HEK293T (cell line): ENCODE measurements at regions not wholly inside any gene's neighbourhood (a gene's known extent, or its start where the extent isn't known, plus 50 kb on each side); places are given as distances from the start of the nearest gene placed in this dataset.

ENCODE experiments used
- CTCF ChIA-PET: fragments of 350-600 bp; formaldehyde crosslinking; extraction: SDS; loops from one replicate; lab custom pipeline; 2021; ENCODE audit warnings: antibody characterized with exemption, inconsistent platforms; lab: Yijun Ruan, JAX
- POLR2A ChIA-PET: fragments of 350-600 bp; formaldehyde crosslinking; extraction: SDS; loops from one replicate; lab custom pipeline; 2020; ENCODE audit warnings: antibody characterized with exemption, inconsistent platforms; lab: Yijun Ruan, JAX
- DNase-seq: peaks from one replicate; pipeline ENCODE4 v3.0.0; 2012; ENCODE audit warnings: mixed read lengths; ENCODE audit errors: extremely low spot score
- ARNT ChIP-seq: fragments of 450-650 bp; IDR thresholded peaks from 2 replicates; pipeline ENCODE4 v1.6.1; 2017; ENCODE audit warnings: mild to moderate bottlenecking
- BHLHE40 ChIP-seq: fragments of 450-650 bp; IDR thresholded peaks from 2 replicates; pipeline ENCODE4 v1.6.1; 2016; ENCODE audit warnings: mild to moderate bottlenecking, moderate library complexity, borderline replicate concordance
- CTBP1 ChIP-seq: fragments of 450-650 bp; IDR thresholded peaks from 2 replicates; pipeline ENCODE4 v1.6.1; 2016; ENCODE audit warnings: borderline replicate concordance
- ELF4 ChIP-seq: fragments of 450-650 bp; IDR thresholded peaks from 2 replicates; pipeline ENCODE4 v1.6.1; 2017; ENCODE audit warnings: antibody characterized with exemption
- FOXA1 ChIP-seq: fragments of 450-650 bp; IDR thresholded peaks from 2 replicates; pipeline ENCODE4 v1.6.1; 2016; ENCODE audit warnings: mild to moderate bottlenecking
- FOXK2 ChIP-seq: fragments of 450-650 bp; IDR thresholded peaks from 2 replicates; pipeline ENCODE4 v1.6.1; 2016; ENCODE audit warnings: mild to moderate bottlenecking
- FOXM1 ChIP-seq: fragments of 450-650 bp; IDR thresholded peaks from 2 replicates; pipeline ENCODE4 v1.6.1; 2017; ENCODE audit warnings: mild to moderate bottlenecking, borderline replicate concordance
- HDGF ChIP-seq: fragments of 450-650 bp; IDR thresholded peaks from 2 replicates; pipeline ENCODE4 v1.6.1; 2017; ENCODE audit warnings: antibody characterized with exemption, borderline replicate concordance
- L3MBTL2 ChIP-seq: fragments of 450-650 bp; conservative IDR thresholded peaks from 2 replicates; pipeline ENCODE4 v1.6.1; 2016; ENCODE audit warnings: mild to moderate bottlenecking
- LEF1 ChIP-seq: fragments of 450-650 bp; IDR thresholded peaks from 2 replicates; pipeline ENCODE4 v1.6.1; 2017; ENCODE audit warnings: mild to moderate bottlenecking, borderline replicate concordance
- NFRKB ChIP-seq: fragments of 450-650 bp; IDR thresholded peaks from 2 replicates; pipeline ENCODE4 v1.6.1; 2016; ENCODE audit warnings: mild to moderate bottlenecking, moderate library complexity
- PKNOX1 ChIP-seq: fragments of 450-650 bp; IDR thresholded peaks from 2 replicates; pipeline ENCODE4 v1.6.1; 2016
- SP1 ChIP-seq: fragments of 450-650 bp; IDR thresholded peaks from 2 replicates; pipeline ENCODE4 v1.6.1; 2017
- SUZ12 ChIP-seq: fragments of 450-650 bp; IDR thresholded peaks from 2 replicates; pipeline ENCODE4 v1.6.1; 2016; ENCODE audit warnings: mild to moderate bottlenecking
- TARDBP ChIP-seq: fragments of 450-650 bp; IDR thresholded peaks from 2 replicates; pipeline ENCODE4 v1.6.1; 2016
- ZNF384 ChIP-seq: fragments of 450-650 bp; IDR thresholded peaks from 2 replicates; pipeline ENCODE4 v1.6.1; 2016

GRCh38 chr7:89770161-89770560 is 384.1 kb upstream of the STEAP1 start:
- DNase-seq = no peak
- POLR2A ChIA-PET = no interaction called here
- TF ChIP-seq ZNF384 (no peak), CTBP1 (no peak), BHLHE40 (no peak), PKNOX1 (no peak), HDGF (no peak), ELF4 (no peak), ARNT (no peak), TARDBP (no peak), FOXK2 (no peak), NFRKB (no peak), SUZ12 (no peak), FOXM1 (no peak), FOXA1 (no peak)
- CTCF ChIA-PET = no interaction called here

GRCh38 chr7:89771003-89771636 is 383.1 kb upstream of the STEAP1 start:
- ChIA-PET POLR2A (no interaction called here), CTCF (no interaction called here)
- DNase-seq = no peak
- TF ChIP-seq FOXM1 (no peak), ARNT (no peak), CTBP1 (no peak), FOXK2 (no peak), PKNOX1 (no peak)

- DNase-seq = no peak
- CTCF ChIA-PET = no interaction called here
- POLR2A ChIA-PET = no interaction called here
- TF ChIP-seq ZNF384 (no peak), BHLHE40 (no peak), HDGF (no peak), SUZ12 (no peak), CTBP1 (no peak), ELF4 (no peak), FOXK2 (no peak)
Measured at GRCh38 chr7:89772276-89772675, 382.0 kb upstream of the STEAP1 start.

- DNase-seq = no peak
- POLR2A ChIA-PET = no interaction called here
- TF ChIP-seq CTBP1 = no peak
- no peak for TF ChIP-seq LEF1
- no peak for TF ChIP-seq TARDBP
- TF ChIP-seq SP1 = no peak
- TF ChIP-seq SUZ12 = no peak
- no peak for TF ChIP-seq PKNOX1
- no peak for TF ChIP-seq ARNT
- TF ChIP-seq ZNF384 = no peak
- no peak for TF ChIP-seq FOXK2
- no peak for TF ChIP-seq NFRKB
- TF ChIP-seq BHLHE40 = no peak
- TF ChIP-seq L3MBTL2 = no peak
- TF ChIP-seq FOXA1 = no peak
- TF ChIP-seq HDGF = no peak
- TF ChIP-seq FOXM1 = no peak
- TF ChIP-seq ELF4 = no peak
- CTCF ChIA-PET = no interaction called here
Measured at GRCh38 chr7:89773611-89774010, 380.7 kb upstream of the STEAP1 start.

GRCh38 chr7:89775459-89775858 is 378.8 kb upstream of the STEAP1 start:
- POLR2A ChIA-PET = no interaction called here

More at GRCh38 chr7:89775459-89775858, 378.8 kb upstream of the STEAP1 start:
- CTCF ChIA-PET = no interaction called here
- no peak for TF ChIP-seq SP1
- no peak for TF ChIP-seq ARNT
- no peak for TF ChIP-seq CTBP1
- no peak for TF ChIP-seq FOXA1
- TF ChIP-seq ELF4 = no peak
- no peak for TF ChIP-seq LEF1
- TF ChIP-seq ZNF384 = no peak
- no peak for TF ChIP-seq HDGF
- no peak for TF ChIP-seq NFRKB
- no peak for TF ChIP-seq SUZ12
- TF ChIP-seq PKNOX1 = no peak
- no peak for TF ChIP-seq FOXK2
- no peak for TF ChIP-seq FOXM1
- no peak for DNase-seq
